ENCODE measurements at regions not wholly inside any gene's neighbourhood (a gene's known extent, or its start where the extent isn't known, plus 50 kb on each side); places are given as distances from the start of the nearest gene placed in this dataset.
"Not testable (repeated sequence)": the region's sequence is repeated elsewhere in the genome, so short reads cannot be mapped to it uniquely, and the experiment has no call there.

DNA sequence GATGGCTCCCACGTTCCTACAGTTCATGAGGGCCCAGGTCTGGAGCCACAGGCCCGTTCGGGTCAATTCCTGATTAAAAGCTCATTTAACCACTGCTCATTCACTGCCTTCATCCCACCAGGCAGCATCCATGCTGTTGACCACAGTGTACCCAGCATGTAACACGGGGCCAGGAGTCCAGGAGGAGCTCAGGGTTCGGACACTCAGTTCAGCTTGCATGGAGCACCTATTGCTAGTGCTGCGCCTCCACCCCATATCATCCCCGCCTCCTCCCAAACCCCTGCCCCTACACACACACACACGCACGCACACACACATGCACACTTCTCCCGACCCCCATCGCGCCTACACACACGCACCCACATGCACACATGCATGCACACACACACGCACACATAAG is 72.9 kb upstream of the SNTG2 start:
- DNase-seq, result no peak

DNA sequence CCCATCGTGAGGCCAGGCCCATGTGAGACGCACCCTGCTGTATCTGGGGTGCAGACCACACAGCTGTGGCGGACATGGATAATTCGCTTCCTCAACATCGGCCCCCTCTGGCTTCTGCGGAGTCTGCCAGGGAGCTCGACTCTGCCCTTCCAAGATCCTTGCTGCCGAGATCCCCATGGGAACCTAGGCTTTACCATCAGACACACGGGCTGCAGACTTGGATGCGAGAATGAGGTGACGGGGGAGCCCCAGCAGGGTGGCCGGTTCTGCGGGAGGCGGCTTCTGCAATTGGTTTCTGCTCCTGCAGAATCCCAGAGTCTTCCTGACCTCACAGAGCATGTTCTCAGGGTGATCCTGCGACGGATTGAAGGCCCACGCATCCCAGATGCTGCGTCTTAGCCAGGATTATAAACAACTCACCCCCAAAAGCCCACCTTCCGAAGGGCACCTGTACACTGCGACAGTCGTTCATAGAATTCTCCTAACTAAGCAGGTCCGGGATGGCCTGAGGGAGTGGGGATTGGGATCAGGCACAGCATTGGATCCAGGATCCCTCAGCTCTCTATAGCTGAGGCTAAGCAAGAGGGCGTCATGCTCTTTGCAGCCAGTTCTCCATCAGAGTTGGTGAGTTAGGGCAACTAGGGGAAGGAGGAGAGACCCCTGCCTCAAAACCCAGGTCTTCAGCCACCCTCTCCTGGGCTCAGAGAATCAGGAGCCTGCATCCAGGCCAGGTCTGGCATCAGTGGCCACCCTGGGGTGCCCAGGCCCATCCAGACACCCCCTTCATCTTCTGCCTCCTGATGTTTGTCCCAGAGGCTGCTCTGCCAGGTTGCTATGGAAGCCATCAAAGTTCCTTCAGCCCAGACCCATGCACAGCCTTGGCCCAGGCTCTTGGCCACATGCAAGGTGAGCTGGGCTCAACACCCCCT is 74.7 kb upstream of the SNTG2 start:
- DNase-seq, result no peak

DNA sequence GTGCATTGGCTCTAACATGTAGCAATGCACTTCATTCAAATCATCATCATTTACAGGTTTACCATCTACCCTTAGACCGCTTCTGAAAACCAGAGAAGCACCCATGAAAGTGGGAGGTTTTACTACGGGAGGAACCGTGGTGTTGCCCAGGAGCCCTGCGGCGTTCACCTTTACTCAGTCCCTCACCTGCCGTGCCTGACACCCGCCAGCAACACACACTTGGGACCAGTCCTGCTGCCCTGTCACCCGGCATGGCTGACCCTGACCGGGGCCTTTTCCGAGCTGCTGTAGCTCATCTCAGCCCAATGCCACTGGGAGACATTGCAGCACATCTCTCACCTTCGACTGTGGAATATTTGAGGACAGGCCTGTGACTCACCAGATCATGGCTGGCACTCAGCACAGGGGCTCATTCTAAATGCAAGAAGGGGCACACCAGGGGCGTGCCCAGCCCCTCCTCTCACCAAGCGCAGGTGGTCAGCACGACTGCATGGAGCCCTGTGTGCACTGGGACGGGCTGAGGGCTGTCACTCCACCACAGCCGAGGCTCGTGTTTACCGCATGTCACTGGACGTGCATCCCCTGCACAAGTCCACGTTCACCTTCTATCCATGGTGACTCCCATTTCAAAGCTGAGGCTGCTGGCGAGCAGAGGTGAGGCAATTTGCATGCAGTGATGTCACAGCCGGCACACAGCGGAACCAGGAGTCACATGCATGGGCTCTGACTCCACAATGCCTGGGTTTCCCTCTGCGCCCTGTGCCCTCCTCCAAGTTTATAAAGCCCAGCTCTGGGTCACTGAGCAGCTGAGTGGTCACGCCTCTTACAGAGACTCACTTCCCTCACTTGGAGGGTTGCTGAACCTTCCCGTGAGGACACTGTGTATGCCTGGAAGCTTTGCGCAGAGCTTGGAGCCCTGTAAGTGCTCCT is 76.7 kb upstream of the SNTG2 start:
- DNase-seq, result no peak

DNA sequence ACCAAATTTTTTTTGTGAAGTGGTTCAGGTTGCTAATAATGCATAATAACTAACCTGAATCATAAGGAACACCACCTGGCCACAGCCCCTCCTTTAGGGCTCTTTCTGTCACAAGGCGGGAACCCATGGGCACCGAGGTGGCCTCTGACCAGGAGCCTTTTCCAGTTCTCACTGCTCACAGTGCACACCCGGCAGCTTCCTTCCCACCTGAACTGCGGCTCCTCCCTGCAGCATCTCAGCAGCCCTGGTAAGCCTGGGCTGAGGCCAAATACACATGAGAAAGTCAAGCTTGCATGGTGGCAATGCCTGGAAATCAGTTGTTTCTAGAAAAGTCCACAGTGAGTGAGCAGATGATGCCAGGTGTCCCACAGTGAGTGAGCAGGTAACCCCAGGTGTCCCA is 77.6 kb upstream of the SNTG2 start:
- no peak for DNase-seq

DNA sequence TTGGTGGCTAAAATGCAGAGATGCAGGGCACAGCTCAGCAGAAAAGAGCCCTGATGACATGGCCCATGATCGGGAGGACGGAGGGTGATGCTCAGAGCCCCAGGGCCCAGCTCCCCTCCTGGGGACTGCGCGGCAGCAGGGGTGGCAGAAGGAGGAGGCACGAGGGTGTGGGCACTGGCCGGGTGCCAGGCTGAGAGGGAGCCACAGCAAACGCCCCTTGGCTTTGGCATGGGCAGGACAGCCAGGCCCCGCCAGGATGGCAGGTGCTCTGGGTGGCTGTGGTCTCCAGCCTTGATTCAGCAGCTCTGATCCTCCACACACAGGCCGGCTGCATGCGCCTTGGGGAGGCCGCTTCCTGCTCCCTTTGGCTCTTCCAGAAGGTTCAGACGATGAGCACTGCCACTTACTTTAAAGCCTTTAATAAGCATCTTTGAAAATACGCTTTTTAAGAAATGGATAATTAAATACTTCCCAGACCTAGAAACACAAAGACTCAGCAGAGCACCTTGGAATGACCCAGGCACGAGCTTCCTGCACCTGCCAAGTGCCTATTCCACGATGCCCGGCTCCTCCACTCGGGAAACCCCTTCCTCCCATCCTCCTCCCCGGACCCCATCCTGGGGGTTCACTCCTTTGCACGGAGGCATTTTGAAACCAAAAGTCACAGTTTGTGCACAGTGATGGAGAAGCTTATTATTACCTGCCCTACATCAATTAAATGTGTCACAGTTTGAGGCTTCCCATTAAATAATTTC is 78.5 kb upstream of the SNTG2 start:
- no peak for DNase-seq

DNA sequence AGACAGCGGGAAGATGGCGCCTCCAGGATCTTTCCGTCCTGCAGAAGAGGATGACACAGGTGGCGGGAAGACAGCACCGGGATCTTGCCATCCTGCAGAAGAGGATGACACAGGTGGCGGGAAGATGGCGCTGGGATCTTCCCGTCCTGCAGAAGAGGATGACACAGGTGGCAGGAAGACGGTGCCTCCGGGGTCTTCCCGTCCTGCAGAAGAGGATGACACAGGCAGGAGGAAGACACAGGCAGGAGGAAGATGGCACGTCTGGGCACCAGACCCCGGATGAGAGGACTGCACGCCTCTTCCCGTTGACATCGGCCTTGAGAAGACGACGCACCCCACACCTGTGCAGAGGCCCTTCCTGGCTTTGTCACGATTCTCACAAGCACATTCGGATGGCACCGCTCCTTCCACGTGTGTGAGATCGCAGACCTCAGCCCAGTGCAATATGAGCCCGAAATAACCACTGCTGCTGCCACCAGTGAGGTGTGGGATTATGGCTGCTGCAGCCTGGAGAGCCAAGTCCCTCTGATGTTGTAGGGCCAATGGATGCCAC is 79.4 kb upstream of the SNTG2 start:
- no peak for DNase-seq

DNA sequence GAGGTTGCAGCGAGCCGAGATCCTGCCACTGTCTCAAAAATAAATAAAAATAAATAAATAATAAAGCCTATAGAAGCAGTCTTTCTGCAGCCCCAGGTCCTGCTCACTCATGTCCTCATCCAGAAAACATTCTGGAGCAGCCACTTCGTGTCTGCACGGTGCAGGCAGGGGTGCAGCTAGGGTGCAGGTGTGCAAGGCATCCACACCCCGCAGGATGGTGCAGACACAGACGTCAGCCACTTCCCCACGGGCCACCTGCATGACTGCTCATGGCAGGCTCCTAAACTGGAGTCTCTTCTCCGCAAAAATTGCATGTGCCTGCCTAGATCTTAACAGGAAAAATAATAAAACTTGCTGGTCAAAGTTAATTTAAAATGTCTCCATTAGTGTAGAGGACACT is 80.2 kb upstream of the SNTG2 start:
- no peak for DNase-seq

DNA sequence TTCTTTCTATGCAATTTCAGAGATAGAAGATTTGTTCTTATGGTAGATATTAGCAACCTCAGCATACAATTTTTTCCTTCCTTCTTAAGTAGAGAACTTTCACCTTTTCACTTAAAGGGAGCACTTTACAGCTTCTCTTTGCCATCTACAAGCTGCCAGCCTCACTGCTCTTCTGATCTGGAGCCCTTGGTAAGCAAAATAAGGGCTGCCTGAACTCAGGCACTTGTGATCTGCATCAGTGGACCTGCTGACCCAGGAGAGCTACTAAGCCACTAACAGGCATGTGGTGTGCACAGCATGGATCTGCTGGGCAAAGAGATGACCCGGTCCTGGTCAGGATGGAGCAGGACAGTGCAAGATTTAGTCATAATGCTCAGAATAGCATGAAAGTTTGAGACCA is 80.8 kb upstream of the SNTG2 start:
- DNase-seq, result no peak

DNA sequence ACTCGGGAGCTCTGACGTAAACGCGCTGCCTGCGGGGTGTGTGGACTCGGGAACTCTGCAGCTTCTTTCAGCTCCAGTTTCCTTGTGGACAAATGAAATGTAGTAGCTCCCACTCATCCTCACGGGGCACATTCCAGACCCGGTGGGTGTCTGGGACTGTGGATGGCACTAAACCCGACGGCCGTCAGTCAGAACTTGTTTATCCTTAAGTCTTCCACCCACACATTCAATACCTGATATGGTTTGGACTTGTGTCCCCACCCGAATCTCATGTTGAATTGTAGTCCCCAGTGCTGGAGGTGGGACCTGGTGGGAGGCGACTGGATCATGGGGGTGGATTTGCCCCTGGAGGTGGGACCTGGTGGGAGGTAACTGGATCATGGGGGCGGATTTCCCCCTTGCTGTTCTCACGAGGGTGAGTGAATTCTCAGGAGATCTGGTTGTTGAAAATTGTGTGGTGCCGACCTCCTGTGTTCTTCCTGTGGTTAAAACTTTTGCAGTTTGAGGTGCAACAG is 81.2 kb upstream of the SNTG2 start:
- DNase-seq, result no peak

DNA sequence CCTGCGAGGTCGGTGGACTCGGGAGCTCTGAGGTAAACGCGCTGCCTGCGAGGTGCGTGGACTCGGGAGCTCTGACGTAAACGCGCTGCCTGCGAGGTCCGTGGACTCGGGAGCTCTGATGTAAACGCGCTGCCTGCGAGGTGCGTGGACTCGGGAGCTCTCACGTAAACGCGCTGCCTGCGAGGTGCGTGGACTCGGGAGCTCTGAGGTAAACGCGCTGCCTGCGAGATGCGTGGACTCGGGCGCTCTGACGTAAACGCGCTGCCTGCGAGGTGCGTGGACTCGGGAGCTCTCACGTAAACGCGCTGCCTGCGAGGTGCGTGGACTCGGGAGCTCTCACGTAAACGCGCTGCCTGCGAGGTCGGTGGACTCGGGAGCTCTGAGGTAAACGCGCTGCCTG is 81.8 kb upstream of the SNTG2 start:
- DNase-seq, result not testable (repeated sequence)

DNA sequence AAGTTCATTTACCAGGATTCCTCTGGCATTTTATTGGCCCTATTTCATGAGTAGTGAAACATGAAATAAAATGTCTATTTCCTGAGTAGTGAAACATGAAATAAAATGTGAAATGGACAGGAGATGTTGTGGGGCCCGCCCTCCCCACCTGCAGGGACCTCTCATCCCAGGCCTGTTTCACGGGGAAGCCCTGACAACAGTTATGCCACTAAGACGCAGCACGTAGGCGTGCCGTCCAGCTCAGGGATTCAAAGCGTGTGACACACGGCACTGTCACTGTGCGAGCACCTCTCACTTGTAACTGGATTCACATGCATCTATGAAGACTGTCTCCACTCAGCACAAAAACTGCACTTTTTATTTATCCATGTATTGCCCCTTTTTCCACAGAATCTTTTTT is 83.4 kb upstream of the SNTG2 start:
- DNase-seq, result no peak

DNA sequence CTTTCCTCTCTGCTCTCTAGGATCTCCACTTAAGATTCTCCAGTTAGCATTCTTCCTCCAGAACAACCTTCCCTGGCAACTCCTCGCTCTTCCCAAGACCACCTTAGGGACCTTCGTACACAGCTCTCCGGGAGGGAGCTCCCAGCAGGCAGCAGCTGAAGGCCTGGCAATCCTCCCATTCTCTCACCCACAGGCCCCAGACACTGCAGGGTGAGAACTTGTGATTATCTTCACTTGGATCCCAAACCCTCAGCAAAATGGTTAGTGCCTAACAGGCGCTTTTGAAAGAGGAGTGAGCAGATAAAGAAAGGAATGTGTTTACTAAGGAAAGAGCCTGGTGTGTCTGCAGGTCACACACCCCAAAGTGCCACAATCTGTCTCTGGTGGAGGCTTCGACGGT is 83.8 kb upstream of the SNTG2 start:
- no peak for DNase-seq

DNA sequence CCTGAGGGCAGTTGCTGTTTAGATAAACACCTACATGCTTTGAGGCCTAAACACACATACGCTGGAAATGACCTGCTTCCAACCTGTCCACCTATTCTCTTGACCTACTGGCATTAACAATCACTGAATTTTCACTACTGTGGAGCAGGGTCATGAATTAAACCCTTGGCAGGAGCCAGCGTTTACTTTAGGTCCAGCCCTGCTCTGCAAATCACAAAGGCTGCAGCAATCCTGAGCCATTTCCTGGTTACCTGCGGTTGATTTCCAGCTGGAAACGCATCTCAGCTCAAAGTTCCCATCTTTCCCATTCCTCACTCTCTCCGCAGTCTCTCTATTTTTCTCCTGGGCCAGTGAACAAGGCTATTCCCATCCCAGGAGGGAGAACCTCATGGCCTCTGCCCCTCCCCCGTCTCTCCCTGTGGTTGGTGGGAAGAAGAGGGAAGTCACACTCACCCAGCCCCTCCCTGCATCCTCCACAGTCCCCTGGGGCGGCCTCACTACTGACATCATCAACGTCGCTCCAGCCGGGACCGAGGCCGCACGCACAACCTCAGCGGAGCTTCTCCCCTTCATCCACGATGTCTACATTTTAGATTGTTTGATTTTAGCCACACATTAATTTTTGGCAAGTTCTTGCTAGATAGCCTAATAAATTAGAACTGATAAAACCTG is 84.5 kb upstream of the SNTG2 start:
- no peak for DNase-seq

DNA sequence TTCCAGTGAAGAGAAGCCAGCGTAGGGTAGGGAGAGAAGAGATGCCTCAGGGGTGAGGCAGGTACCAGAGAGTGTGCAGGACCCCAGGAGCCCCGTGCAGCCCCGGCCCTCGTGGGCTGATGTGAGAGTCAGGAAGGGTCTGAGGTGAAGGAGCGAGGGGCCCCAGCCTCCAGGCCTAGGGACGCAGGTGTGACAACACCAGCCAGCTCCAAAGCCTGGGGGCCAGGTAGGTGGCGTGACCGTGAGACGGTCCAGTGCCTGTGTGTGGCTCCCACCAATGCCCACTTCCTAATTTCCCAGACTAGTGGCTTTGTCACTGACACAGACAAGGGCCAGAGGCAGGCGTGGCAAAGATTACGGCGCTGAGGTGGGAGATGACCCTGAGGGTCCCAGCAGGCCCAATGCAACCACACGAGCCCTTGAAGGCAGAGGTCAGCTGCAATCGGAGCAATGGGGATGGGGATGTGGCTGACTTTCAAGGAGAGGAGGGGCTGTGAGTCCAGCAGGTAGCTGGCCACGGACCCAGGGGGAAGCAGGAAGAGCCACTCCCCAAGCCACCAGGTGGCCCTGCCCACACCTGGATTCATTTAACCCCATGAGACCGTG is 86.0 kb upstream of the SNTG2 start:
- DNase-seq, result no peak

DNA sequence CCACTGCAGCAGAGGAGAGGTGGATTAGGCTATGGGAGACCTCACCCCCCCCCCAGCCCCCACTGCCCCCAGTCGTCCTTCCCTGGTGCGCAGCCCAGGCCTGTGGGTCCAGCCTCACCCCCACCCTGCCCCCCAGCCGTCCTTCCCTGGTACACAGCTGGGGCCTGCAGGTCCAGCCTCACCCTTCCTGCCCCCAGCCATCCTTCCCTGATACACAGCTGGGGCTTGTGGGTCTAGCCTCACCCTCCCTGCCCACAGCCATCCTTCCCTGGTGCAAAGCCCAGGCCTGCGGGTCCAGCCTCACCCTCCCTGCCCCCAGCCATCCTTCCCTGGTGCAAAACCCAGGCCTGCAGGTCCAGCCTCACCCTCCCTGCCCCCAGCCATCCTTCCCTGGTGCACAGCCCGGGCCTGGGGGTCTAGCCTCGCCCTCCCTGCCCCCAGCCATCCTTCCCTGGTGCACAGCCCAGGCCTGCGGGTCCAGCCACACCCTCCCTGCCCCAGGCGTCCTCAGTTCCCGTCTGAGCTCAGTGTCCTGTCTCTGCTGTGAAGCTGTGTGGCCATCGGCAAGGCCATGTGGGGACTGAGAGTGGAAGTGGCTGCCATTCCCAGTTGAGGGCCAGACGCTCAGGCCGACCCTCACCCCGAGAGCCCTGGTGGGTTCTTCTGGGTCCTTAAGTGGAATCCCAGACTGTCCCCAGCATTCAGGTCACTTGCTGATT is 86.8 kb upstream of the SNTG2 start:
- no peak for DNase-seq

DNA sequence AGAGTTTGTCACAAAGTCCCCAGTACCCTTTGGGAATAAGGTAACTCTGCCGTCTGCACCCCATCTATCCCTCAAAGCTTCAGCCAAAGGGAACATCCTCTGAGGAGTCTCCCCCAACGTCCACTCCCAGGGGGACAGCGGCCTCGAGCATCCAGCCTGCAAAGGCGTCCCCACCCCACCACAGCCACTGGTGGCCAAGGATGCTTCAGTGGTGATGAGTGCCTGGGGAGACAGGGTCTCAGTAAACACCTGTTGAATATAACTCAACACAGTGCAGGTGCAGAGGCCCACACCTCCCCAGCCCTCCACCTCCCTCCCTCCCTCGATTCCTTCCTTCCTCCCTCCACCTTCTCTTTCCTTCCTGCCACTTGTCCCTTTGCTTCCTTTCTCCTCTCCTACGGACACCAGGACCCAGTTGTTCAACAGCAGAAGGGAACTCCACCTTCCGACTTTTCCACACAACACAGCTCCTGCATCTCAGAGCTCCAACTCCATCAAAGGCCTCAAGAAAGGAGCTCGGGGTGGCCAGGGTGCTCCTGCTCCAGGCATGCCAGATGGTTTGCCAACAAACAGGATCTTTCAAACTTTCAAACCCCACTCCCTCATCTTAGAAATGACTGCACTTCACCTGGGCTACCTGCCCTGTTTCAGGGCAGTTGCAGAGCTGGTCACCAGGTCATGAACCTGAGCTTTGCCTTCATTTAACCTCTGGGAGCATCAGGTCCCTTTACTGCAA is 87.8 kb upstream of the SNTG2 start:
- DNase-seq, result no peak

DNA sequence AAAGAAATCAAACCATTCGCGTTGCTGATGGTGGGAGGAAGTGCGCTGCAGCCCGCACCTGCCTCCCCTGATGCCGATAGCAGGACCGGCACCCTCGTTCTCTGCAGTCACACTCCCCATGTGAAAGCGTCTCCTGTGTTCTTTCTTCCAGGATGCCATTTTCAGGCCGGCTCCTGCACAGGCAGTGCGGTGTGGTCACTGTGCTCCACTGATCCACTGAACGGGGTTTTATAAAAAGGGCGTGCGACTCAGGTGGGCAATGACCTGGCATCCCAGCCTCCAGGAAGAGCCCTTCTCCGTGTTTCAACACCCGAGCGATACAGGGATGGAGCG is 88.3 kb upstream of the SNTG2 start:
- no peak for DNase-seq

DNA sequence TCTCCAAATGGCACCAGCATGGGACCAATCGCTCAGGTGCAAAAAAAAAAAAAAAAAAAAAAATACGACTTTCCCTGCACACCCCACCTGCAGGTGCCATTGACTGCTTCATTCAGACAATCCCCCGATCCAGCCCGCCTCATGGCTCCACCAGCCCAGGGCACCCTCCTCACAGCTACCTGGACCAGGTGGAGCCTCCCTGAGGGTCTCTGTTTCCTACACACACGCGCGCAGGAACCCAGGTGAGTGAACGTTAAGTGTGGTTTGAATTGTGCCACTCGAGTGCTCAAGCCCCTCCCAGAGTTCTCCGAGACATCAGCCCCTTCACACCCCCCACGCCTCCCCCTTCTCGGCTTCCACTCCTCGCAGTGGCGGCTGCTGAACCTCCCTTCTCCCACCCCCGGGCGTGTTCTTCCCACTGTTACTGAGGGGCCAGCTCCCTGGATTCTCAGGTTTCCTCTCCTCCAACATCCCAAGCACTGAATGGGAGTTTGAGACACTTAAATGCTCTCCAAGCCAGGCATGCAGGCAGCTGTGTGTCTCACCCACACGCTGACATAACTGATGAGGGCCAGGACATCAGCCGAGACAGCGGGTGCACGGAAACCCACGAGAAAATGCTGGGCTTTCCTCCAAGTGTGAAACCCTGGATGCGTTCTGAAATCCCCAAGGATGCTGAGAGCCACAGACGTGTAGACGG is 88.8 kb upstream of the SNTG2 start:
- no peak for DNase-seq

DNA sequence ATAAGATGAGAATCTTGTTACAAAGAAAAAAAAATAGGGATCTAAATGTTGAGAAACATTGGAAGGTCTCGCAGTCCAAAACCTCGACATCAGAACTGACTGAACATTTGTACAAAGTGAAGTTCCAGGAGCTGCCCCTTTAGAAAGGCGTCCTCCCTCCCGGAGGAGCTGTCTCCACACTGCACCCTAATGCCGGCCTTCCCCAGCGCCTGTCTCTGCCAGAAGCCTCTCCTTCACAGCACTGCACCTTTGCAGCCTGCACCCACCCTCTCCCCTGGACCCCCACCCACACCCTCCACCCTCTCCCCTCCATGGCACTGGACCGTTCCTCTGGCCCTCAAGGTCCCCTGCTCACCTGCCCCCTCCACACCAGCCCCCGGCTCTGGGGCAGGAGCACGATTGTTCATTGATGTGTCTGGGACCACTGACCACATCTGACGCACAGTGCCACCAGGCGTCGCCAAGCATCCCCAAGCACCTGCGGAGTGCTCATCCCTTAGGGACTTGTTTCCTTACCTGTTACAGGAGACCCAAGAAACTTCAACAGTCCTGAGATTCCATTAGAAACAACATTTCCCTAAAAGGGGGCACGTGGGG is 90.3 kb upstream of the SNTG2 start:
- DNase-seq, result no peak

Data from fibroblast of skin of abdomen (primary cell).